WERI-Rb-1 (cell line): ENCODE measurements at regions not wholly inside any gene's neighbourhood (a gene's known extent, or its start where the extent isn't known, plus 50 kb on each side); places are given as distances from the start of the nearest gene placed in this dataset.

Experiments
- DNase-seq: peaks from one replicate; pipeline ENCODE4 v3.0.0-alpha.2; 2020
- H3K27ac ChIP-seq: fragments of 250-450 bp; sonication (Bioruptor Pico); 2 replicates; pipeline ENCODE4 v1.5.1; 2020; ENCODE audit warnings: mild to moderate bottlenecking, moderate library complexity
- H3K27me3 ChIP-seq: fragments of 250-450 bp; sonication (Bioruptor Pico); 2 replicates; pipeline ENCODE4 v1.5.1; 2021; ENCODE audit warnings: mild to moderate bottlenecking, low read depth, moderate library complexity; ENCODE audit not compliant: insufficient read depth, severe bottlenecking
- H3K36me3 ChIP-seq: fragments of 250-450 bp; sonication (Bioruptor Pico); 2 replicates; pipeline ENCODE4 v1.5.1; 2020; ENCODE audit warnings: mild to moderate bottlenecking, moderate library complexity
- H3K4me3 ChIP-seq: 2 replicates; pipeline ENCODE4 v1.5.1; 2011; ENCODE audit warnings: low read depth, mild to moderate bottlenecking, control low read depth, low read length
- H3K9me3 ChIP-seq: fragments of 250-450 bp; sonication (Bioruptor Pico); 2 replicates; pipeline ENCODE4 v1.5.1; 2021; ENCODE audit warnings: mild to moderate bottlenecking, moderate library complexity; ENCODE audit not compliant: severe bottlenecking
- TF ChIP-seq, protein P1 (sequence below): IDR thresholded peaks from 2 replicates; pipeline ENCODE4 v1.5.1; 2011; ENCODE audit warnings: low read depth, mild to moderate bottlenecking, control low read depth, inconsistent platforms, low read length

DNA sequence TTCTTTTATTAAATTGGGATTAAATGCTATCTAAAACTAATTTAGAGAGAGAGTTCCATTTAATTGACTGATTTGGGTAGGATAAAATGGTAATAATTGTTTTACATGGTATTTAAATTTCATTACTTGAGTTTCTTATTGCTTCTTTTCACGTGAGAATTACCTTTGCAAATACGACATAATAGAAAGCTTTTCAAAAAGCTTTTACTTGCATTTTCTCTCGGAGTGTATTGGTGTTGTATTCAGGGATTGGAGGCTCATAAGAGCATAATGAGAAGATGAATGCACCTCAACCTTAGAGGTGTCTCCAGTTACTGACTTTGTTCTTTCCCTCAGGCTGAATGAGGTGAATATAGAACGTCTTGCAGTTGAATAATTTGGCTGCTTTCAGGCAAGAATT, 67.4 kb upstream of the CPHXL start:
- no peaks in the 10 kb centered on the region for H3K36me3 ChIP-seq
- no peak for DNase-seq
- no peak overlapping the region for H3K4me3 ChIP-seq
- no peak overlapping the region for H3K27ac ChIP-seq
- H3K27me3 ChIP-seq = no peaks in the 10 kb centered on the region
- no peaks in the 10 kb centered on the region for H3K9me3 ChIP-seq
- TF ChIP-seq, protein P1, sequence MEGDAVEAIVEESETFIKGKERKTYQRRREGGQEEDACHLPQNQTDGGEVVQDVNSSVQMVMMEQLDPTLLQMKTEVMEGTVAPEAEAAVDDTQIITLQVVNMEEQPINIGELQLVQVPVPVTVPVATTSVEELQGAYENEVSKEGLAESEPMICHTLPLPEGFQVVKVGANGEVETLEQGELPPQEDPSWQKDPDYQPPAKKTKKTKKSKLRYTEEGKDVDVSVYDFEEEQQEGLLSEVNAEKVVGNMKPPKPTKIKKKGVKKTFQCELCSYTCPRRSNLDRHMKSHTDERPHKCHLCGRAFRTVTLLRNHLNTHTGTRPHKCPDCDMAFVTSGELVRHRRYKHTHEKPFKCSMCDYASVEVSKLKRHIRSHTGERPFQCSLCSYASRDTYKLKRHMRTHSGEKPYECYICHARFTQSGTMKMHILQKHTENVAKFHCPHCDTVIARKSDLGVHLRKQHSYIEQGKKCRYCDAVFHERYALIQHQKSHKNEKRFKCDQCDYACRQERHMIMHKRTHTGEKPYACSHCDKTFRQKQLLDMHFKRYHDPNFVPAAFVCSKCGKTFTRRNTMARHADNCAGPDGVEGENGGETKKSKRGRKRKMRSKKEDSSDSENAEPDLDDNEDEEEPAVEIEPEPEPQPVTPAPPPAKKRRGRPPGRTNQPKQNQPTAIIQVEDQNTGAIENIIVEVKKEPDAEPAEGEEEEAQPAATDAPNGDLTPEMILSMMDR = no peak

GRCh38 chr16:75794426-75794825, 68.1 kb upstream of the CPHXL start:
- Histone ChIP-seq H3K27ac (no peak overlapping the region), H3K9me3 (no peaks in the 10 kb centered on the region), H3K27me3 (no peaks in the 10 kb centered on the region), H3K4me3 (no peak overlapping the region), H3K36me3 (no peaks in the 10 kb centered on the region)
- TF ChIP-seq, protein P1 = no peak
- DNase-seq = no peak

DNA sequence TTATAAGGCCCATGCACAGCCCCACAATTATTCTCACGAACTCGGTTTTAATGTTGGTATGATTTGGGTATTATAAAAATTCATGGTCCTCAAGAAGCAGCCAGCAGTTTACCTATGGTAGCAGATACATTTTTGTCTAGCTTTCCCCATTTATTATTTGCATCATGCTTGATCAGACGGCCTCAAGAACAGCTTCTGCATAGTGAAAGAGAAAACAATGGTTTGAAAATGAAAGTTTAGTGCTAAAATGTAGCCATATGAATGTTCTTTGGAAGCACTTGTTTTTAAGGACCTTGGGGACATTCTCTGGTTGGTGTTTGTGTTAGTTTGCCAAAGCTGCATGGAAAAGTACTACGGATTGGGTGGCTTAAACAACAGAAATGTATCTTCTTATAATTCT, 72.4 kb upstream of the CPHXL start:
- TF ChIP-seq, protein P1 = no peak
- Histone ChIP-seq H3K9me3 (no peaks in the 10 kb centered on the region), H3K36me3 (no peaks in the 10 kb centered on the region), H3K4me3 (no peak overlapping the region), H3K27me3 (no peaks in the 10 kb centered on the region), H3K27ac (no peak overlapping the region)
- DNase-seq = no peak

DNA sequence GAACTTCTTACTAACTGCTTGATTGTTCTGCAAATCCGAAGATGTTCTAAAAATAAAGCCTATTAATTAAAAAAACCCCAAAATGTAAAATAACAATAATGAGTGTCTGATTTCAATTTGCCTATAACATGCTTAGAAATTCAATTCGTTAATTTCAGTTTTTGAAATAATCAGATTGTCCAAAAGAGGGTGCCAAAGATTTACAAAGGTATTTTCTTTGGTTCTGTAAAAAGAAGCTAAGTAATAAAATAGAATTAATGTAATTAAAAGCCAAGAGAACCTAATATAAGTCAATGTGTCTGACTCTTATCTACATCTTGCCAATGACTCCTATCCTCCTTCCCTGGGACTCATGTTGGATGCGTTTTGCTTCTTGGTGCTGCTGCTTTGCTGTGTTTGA, 75.0 kb upstream of the CPHXL start:
- Histone ChIP-seq H3K4me3 (no peak overlapping the region), H3K27me3 (no peaks in the 10 kb centered on the region), H3K36me3 (no peaks in the 10 kb centered on the region), H3K9me3 (no peaks in the 10 kb centered on the region), H3K27ac (no peak overlapping the region)
- DNase-seq = no peak
- TF ChIP-seq, protein P1 = no peak

DNA sequence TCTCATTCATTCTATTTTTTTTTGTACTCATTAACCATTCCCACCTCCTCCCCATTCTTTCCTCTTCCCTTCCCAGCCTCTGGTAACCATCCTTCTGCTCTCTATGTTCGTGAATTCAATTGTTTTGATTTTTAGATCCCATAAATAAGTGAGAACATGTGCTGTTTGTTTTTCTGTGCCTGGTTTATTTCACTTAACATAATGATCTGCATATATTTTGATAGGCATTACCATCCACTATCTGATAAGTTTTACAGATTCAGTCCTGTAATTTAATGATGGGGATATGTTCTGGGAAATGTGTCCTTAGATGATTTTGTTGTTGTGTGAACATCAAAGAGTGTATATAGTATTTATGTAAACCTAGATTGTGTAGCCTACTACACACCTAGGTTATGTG, 77.5 kb upstream of the CPHXL start:
- no peak overlapping the region for H3K4me3 ChIP-seq
- H3K27me3 ChIP-seq = no peaks in the 10 kb centered on the region
- DNase-seq = no peak
- TF ChIP-seq, protein P1 = no peak
- no peaks in the 10 kb centered on the region for H3K36me3 ChIP-seq
- H3K27ac ChIP-seq = no peak overlapping the region
- no peaks in the 10 kb centered on the region for H3K9me3 ChIP-seq

- TF ChIP-seq, protein P1 = no peak
- no peak for DNase-seq
- Histone ChIP-seq H3K9me3 (no peaks in the 10 kb centered on the region), H3K4me3 (no peak overlapping the region), H3K27ac (no peak overlapping the region), H3K27me3 (no peaks in the 10 kb centered on the region), H3K36me3 (no peaks in the 10 kb centered on the region)
Observed at GRCh38 chr16:75804368-75804767, 78.1 kb upstream of the CPHXL start.
